ENCODE measurements at regions not wholly inside any gene's neighbourhood (a gene's known extent, or its start where the extent isn't known, plus 50 kb on each side); places are given as distances from the start of the nearest gene placed in this dataset.

- no peaks in the 10 kb centered on the region for H3K36me3 ChIP-seq (ENCODE audit: control insufficient read depth, insufficient read depth, low read length)
- DNase-seq (ENCODE audit: low read depth in 2 of 2), result no peak
- H4K20me1 ChIP-seq (ENCODE audit: control insufficient read depth, extremely low read depth, insufficient read depth, low read length), result no peaks in the 10 kb centered on the region
- no peaks in the 10 kb centered on the region for H3K79me2 ChIP-seq (ENCODE audit: control insufficient read depth, insufficient read depth, low read length)
- H3K27ac ChIP-seq (ENCODE audit: insufficient read depth, low read length), result no peak overlapping the region
- no peak for TF ChIP-seq CTCF (conservative IDR thresholded peaks at IDR 0.05 in 1 of 2, IDR thresholded peaks at IDR 0.05 in 1 of 2; ENCODE audit: low read depth in 1 of 2, low read length in 2 of 2)
- TF ChIP-seq EZH2 (IDR thresholded peaks at IDR 0.05; ENCODE audit: low read length, missing control alignments), result no peak
- H3K4me2 ChIP-seq (ENCODE audit: extremely low read depth, insufficient read depth, low read length), result no peak overlapping the region
- no peak overlapping the region for H3K9ac ChIP-seq (ENCODE audit: insufficient read depth, low read length)
- H2AFZ ChIP-seq (ENCODE audit: low read length), result no peak overlapping the region
- H3K4me1 ChIP-seq (ENCODE audit: control insufficient read depth, extremely low read depth, insufficient read depth, low read length), result no peaks in the 10 kb centered on the region
- no peaks in the 10 kb centered on the region for H3K27me3 ChIP-seq (ENCODE audit: control insufficient read depth, insufficient read depth, low read length)
- no peak overlapping the region for H3K4me3 ChIP-seq (replicated peaks in 1 of 4; ENCODE audit: control extremely low read depth in 1 of 4, insufficient read depth in 1 of 4, low read depth in 3 of 4, low read length in 4 of 4)
- no peaks in the 10 kb centered on the region for H3K9me3 ChIP-seq (ENCODE audit: control insufficient read depth, insufficient read depth, low read depth, low read length)
These were observed 164.4 kb upstream of the EPHA5 start for GRCh38 chr4:65834707-65835106.

GRCh38 chr4:65831828-65832227, 161.5 kb upstream of the EPHA5 start:
- Histone ChIP-seq H3K4me2 (ENCODE audit: extremely low read depth, insufficient read depth, low read length) (no peak overlapping the region), H3K27me3 (ENCODE audit: control insufficient read depth, insufficient read depth, low read length) (no peaks in the 10 kb centered on the region), H3K9ac (ENCODE audit: insufficient read depth, low read length) (no peak overlapping the region), H3K9me3 (ENCODE audit: control insufficient read depth, insufficient read depth, low read depth, low read length) (no peaks in the 10 kb centered on the region), H3K27ac (ENCODE audit: insufficient read depth, low read length) (no peak overlapping the region), H2AFZ (ENCODE audit: low read length) (no peak overlapping the region), H4K20me1 (ENCODE audit: control insufficient read depth, extremely low read depth, insufficient read depth, low read length) (no peaks in the 10 kb centered on the region), H3K4me3 (replicated peaks in 1 of 4; ENCODE audit: control extremely low read depth in 1 of 4, insufficient read depth in 1 of 4, low read depth in 3 of 4, low read length in 4 of 4) (no peak overlapping the region), H3K36me3 (ENCODE audit: control insufficient read depth, insufficient read depth, low read length) (no peaks in the 10 kb centered on the region), H3K4me1 (ENCODE audit: control insufficient read depth, extremely low read depth, insufficient read depth, low read length) (no peaks in the 10 kb centered on the region), H3K79me2 (ENCODE audit: control insufficient read depth, insufficient read depth, low read length) (no peaks in the 10 kb centered on the region)
- DNase-seq (ENCODE audit: low read depth in 2 of 2), result no peak
- TF ChIP-seq CTCF (conservative IDR thresholded peaks at IDR 0.05 in 1 of 2, IDR thresholded peaks at IDR 0.05 in 1 of 2; ENCODE audit: low read depth in 1 of 2, low read length in 2 of 2) (no peak), EZH2 (IDR thresholded peaks at IDR 0.05; ENCODE audit: low read length, missing control alignments) (no peak)

GRCh38 chr4:65825116-65825753, 154.9 kb upstream of the EPHA5 start:
- H3K4me3 ChIP-seq (replicated peaks in 1 of 4; ENCODE audit: control extremely low read depth in 1 of 4, insufficient read depth in 1 of 4, low read depth in 3 of 4, low read length in 4 of 4), result no peak overlapping the region
- no peak overlapping the region for H3K9ac ChIP-seq (ENCODE audit: insufficient read depth, low read length)
- H4K20me1 ChIP-seq (ENCODE audit: control insufficient read depth, extremely low read depth, insufficient read depth, low read length), result no peaks in the 10 kb centered on the region
- H3K9me3 ChIP-seq (ENCODE audit: control insufficient read depth, insufficient read depth, low read depth, low read length), result no peaks in the 10 kb centered on the region
- H3K36me3 ChIP-seq (ENCODE audit: control insufficient read depth, insufficient read depth, low read length), result no peaks in the 10 kb centered on the region
- no peak overlapping the region for H3K27ac ChIP-seq (ENCODE audit: insufficient read depth, low read length)
- DNase-seq (ENCODE audit: low read depth in 2 of 2), result peak in 1 of 2 donors; percentile 76
- H2AFZ ChIP-seq (ENCODE audit: low read length), result no peak overlapping the region
- no peaks in the 10 kb centered on the region for H3K27me3 ChIP-seq (ENCODE audit: control insufficient read depth, insufficient read depth, low read length)
- no peaks in the 10 kb centered on the region for H3K79me2 ChIP-seq (ENCODE audit: control insufficient read depth, insufficient read depth, low read length)
- H3K4me1 ChIP-seq (ENCODE audit: control insufficient read depth, extremely low read depth, insufficient read depth, low read length), result no peaks in the 10 kb centered on the region
- TF ChIP-seq EZH2 (IDR thresholded peaks at IDR 0.05; ENCODE audit: low read length, missing control alignments), result no peak
- TF ChIP-seq CTCF (conservative IDR thresholded peaks at IDR 0.05 in 1 of 2, IDR thresholded peaks at IDR 0.05 in 1 of 2; ENCODE audit: low read depth in 1 of 2, low read length in 2 of 2), result no peak
- no peak overlapping the region for H3K4me2 ChIP-seq (ENCODE audit: extremely low read depth, insufficient read depth, low read length)
